ENCODE measurements at regions not wholly inside any gene's neighbourhood (a gene's known extent, or its start where the extent isn't known, plus 50 kb on each side); places are given as distances from the start of the nearest gene placed in this dataset.

DNA sequence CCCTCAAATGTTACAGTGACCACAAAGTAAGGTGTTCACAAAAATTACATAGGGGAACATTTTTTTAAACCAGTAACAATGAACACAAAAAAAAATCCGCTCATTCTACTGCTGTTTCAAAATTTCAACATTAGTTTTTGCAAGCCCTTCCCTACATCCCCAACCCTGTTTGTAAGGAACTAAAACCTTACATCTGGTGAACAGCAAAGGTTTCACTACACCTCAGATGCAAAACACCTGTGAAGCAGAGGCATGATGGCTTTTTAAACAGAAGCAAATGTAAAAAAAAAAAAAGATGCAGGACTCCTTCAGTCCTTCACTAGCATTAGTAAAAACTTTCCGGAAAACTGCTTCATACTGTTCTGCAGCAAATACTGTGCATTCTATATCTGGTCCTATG, 50.0 kb upstream of the API5 start:
- no peak for TF ChIP-seq POLR2A (IDR thresholded peaks at IDR 0.05)
- TF ChIP-seq, protein P1, sequence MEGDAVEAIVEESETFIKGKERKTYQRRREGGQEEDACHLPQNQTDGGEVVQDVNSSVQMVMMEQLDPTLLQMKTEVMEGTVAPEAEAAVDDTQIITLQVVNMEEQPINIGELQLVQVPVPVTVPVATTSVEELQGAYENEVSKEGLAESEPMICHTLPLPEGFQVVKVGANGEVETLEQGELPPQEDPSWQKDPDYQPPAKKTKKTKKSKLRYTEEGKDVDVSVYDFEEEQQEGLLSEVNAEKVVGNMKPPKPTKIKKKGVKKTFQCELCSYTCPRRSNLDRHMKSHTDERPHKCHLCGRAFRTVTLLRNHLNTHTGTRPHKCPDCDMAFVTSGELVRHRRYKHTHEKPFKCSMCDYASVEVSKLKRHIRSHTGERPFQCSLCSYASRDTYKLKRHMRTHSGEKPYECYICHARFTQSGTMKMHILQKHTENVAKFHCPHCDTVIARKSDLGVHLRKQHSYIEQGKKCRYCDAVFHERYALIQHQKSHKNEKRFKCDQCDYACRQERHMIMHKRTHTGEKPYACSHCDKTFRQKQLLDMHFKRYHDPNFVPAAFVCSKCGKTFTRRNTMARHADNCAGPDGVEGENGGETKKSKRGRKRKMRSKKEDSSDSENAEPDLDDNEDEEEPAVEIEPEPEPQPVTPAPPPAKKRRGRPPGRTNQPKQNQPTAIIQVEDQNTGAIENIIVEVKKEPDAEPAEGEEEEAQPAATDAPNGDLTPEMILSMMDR (IDR thresholded peaks at IDR 0.05 in 4 of 5, conservative IDR thresholded peaks at IDR 0.05 in 1 of 5) = no peak
